GM12878 (cell line): ENCODE measurements at regions not wholly inside any gene's neighbourhood (a gene's known extent, or its start where the extent isn't known, plus 50 kb on each side); places are given as distances from the start of the nearest gene placed in this dataset.

Experiments used
- CBX3 ChIP-seq: fragments of 200-600 bp; sonication (generic); IDR thresholded peaks from 2 replicates; pipeline ENCODE4 v1.6.1; 2016; ENCODE audit warnings: low read depth, borderline replicate concordance
- NFXL1 ChIP-seq: fragments of 450-650 bp; IDR thresholded peaks from 2 replicates; pipeline ENCODE4 v1.6.1; 2017; ENCODE audit warnings: antibody characterized with exemption, mild to moderate bottlenecking, borderline replicate concordance
- RFX5 ChIP-seq: IDR thresholded peaks from 2 replicates; pipeline ENCODE4 v1.6.1; 2011; ENCODE audit warnings: low read depth, low read length, improper control_type of control experiment
- SRF ChIP-seq, 2 experiments: IDR thresholded peaks; 2 replicates each; pipeline ENCODE4 v1.6.1; 2011; ENCODE audit warnings: low read depth in 2 of 2, low read length in 2 of 2, mild to moderate bottlenecking in 1 of 2, moderate library complexity in 1 of 2
- TF ChIP-seq, protein P1 (sequence below): fragments of 450-650 bp; IDR thresholded peaks from 2 replicates; pipeline ENCODE4 v1.6.1; 2017; ENCODE audit warnings: mild to moderate bottlenecking, moderate library complexity
- TF ChIP-seq, protein P2 (sequence below): fragments of 450-650 bp; IDR thresholded peaks from 2 replicates; pipeline ENCODE4 v1.6.1; 2017; ENCODE audit warnings: mild to moderate bottlenecking, moderate library complexity
- TF ChIP-seq, protein P3 (sequence below): IDR thresholded peaks from 2 replicates; pipeline ENCODE4 v1.6.1; 2012; ENCODE audit warnings: low read depth, low read length, improper control_type of control experiment

DNA sequence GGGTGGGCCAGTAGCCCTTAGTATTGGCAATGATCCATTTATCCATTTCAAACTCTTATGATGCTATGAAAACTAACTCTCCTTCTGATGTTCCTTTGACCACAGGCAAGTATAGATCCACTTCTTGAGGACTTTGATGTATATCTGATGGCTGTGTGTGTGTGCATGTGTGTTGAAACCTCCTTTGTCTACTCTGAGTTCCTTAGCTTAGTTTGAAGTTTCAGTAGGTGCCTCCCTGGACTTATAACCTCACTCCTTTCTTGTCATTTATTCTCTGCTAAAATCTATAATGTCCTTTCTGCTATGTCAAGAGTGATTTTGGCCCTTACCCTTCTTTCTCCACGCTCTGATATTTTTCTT, 409.3 kb downstream of the PRDM2 start (continued):
- TF ChIP-seq, protein P1, sequence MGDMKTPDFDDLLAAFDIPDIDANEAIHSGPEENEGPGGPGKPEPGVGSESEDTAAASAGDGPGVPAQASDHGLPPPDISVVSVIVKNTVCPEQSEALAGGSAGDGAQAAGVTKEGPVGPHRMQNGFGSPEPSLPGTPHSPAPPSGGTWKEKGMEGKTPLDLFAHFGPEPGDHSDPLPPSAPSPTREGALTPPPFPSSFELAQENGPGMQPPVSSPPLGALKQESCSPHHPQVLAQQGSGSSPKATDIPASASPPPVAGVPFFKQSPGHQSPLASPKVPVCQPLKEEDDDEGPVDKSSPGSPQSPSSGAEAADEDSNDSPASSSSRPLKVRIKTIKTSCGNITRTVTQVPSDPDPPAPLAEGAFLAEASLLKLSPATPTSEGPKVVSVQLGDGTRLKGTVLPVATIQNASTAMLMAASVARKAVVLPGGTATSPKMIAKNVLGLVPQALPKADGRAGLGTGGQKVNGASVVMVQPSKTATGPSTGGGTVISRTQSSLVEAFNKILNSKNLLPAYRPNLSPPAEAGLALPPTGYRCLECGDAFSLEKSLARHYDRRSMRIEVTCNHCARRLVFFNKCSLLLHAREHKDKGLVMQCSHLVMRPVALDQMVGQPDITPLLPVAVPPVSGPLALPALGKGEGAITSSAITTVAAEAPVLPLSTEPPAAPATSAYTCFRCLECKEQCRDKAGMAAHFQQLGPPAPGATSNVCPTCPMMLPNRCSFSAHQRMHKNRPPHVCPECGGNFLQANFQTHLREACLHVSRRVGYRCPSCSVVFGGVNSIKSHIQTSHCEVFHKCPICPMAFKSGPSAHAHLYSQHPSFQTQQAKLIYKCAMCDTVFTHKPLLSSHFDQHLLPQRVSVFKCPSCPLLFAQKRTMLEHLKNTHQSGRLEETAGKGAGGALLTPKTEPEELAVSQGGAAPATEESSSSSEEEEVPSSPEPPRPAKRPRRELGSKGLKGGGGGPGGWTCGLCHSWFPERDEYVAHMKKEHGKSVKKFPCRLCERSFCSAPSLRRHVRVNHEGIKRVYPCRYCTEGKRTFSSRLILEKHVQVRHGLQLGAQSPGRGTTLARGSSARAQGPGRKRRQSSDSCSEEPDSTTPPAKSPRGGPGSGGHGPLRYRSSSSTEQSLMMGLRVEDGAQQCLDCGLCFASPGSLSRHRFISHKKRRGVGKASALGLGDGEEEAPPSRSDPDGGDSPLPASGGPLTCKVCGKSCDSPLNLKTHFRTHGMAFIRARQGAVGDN = no peak
- TF ChIP-seq NFXL1 = no peak
- TF ChIP-seq, protein P2, sequence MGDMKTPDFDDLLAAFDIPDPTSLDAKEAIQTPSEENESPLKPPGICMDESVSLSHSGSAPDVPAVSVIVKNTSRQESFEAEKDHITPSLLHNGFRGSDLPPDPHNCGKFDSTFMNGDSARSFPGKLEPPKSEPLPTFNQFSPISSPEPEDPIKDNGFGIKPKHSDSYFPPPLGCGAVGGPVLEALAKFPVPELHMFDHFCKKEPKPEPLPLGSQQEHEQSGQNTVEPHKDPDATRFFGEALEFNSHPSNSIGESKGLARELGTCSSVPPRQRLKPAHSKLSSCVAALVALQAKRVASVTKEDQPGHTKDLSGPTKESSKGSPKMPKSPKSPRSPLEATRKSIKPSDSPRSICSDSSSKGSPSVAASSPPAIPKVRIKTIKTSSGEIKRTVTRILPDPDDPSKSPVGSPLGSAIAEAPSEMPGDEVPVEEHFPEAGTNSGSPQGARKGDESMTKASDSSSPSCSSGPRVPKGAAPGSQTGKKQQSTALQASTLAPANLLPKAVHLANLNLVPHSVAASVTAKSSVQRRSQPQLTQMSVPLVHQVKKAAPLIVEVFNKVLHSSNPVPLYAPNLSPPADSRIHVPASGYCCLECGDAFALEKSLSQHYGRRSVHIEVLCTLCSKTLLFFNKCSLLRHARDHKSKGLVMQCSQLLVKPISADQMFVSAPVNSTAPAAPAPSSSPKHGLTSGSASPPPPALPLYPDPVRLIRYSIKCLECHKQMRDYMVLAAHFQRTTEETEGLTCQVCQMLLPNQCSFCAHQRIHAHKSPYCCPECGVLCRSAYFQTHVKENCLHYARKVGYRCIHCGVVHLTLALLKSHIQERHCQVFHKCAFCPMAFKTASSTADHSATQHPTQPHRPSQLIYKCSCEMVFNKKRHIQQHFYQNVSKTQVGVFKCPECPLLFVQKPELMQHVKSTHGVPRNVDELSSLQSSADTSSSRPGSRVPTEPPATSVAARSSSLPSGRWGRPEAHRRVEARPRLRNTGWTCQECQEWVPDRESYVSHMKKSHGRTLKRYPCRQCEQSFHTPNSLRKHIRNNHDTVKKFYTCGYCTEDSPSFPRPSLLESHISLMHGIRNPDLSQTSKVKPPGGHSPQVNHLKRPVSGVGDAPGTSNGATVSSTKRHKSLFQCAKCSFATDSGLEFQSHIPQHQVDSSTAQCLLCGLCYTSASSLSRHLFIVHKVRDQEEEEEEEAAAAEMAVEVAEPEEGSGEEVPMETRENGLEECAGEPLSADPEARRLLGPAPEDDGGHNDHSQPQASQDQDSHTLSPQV = no peak
- TF ChIP-seq RFX5 = no peak
- TF ChIP-seq SRF (IDR thresholded peaks at IDR 0.05; ENCODE audit: low read depth in 2 of 2, low read length in 2 of 2) = no peak
- TF ChIP-seq CBX3 = no peak
- TF ChIP-seq, protein P3, sequence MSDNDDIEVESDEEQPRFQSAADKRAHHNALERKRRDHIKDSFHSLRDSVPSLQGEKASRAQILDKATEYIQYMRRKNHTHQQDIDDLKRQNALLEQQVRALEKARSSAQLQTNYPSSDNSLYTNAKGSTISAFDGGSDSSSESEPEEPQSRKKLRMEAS = no peak
